Activated CD8-positive, alpha-beta memory T cell treated with anti-CD3 and anti-CD28 coated beads for 36 hours (primary cell): ENCODE measurements at regions not wholly inside any gene's neighbourhood (a gene's known extent, or its start where the extent isn't known, plus 50 kb on each side); places are given as distances from the start of the nearest gene placed in this dataset.
"Not testable (repeated sequence)": the region's sequence is repeated elsewhere in the genome, so short reads cannot be mapped to it uniquely, and the experiment has no call there.

Experiments
- CTCF ChIA-PET: fragments of 350-600 bp; sonication (Branson Sonifier 250); formaldehyde crosslinking; loops from one replicate; lab custom pipeline; 2021; ENCODE audit warnings: antibody characterized with exemption; lab: Charles Lee
- POLR2A ChIA-PET: fragments of 350-600 bp; sonication (Branson Sonifier 250); formaldehyde crosslinking; loops from one replicate; lab custom pipeline; 2021; ENCODE audit warnings: antibody characterized with exemption; lab: Charles Lee

DNA sequence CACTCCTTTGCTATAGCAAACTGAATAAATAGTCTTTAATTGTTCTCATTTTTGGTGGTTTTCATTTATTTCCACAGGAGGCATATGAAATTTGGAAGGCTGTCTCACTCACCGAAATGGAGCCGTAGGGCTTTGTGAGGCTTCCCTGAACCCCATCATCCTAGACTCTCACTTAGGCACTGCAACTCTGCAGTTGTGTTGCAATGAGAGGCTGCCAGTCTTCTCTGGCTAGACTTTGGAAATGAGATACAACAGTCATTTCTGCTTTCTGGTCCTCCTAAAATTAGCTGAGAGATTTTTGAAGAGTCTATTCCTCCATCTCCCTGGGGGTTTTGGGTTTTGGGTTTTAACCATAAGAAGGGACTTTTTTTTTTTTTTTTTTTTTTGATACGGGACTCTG is 146.5 kb downstream of the SH3BGRL start:
- ChIA-PET POLR2A (no interaction called here), CTCF (interaction anchor here (0.6 kb wide), 1 partner anchor 134 kb away, joined by 3 read pairs; no protein-coding TSS in a partner anchor)

DNA sequence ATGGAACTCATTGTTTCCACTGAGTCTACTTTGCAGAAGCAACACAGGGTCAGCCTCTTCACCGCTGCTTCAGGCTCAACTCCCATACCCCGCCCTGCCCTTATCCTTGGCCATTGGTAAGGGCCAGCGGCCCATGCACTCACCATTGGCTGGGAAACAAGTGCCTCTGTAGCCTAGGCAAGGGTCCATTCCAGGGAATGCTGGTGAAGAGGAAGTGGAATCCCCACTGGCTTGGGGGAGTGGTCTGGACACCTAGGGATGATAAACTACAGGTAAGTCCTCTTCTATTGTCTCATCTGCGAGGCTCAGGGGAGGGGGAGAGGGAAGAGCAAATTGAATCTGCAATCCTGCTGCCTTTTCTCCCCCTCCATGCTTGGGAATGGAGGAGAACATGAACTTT is 153.1 kb downstream of the SH3BGRL start:
- POLR2A ChIA-PET: no interaction called here
- CTCF ChIA-PET: no interaction called here

DNA sequence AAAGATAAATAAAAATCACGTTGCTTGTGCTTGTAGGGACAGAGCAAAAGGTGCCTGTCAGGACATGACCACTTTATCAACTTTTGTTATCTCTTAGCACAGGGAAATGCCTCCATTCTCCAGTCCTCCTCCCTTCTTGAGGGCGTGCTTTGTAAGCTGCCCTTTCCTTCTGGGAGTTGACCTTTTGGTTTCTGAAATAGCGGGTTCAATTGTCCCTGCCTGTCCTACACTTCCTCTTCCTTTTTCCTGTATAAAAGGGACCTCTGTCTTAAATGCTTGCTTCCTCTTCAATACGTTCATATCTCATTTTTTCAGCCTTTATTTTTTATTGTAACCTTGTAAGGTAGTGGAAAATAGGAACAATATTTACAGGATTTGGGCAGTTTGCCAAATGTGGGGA is 153.5 kb downstream of the SH3BGRL start:
- POLR2A ChIA-PET: no interaction called here
- CTCF ChIA-PET: no interaction called here

DNA sequence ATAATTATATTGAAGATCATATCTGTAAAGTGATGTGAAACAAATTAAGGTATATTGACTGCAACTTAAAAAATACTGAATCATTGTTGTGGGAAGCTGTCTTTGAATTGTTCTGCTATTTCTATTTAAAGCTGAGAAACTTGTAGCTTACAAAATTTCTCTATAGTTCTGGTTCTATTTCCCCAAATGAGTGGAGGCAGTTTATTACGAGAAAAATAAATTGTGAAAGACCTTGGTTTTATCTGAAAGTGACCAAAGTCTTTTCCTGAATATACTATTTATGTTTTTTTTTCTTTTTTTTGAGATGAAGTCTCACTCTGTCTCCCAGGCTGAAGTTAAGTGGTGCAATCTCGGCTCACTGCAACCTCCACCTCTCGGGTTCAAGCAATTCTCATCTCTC is 165.4 kb downstream of the SH3BGRL start:
- POLR2A ChIA-PET: no interaction called here
- CTCF ChIA-PET: no interaction called here

DNA sequence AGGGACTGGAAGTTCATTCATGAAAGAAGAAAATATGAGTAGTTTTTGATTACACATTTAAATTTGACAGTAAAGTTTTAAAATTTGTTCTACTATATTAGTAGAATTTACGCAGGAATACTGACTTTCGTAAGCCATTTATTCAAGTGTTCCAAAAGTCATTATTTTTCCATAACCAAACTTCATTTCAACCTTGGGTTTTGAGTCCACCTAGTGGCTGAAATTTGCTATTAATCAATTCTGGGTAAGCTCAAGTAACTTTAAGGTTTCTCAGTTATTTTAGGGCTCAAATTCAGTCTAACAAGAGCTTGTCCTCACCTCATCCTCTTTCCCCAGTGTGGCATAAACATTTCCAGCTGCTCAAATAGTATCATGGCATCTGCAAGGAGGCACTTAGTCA is 175.4 kb downstream of the SH3BGRL start:
- ChIA-PET CTCF (no interaction called here), POLR2A (no interaction called here)

DNA sequence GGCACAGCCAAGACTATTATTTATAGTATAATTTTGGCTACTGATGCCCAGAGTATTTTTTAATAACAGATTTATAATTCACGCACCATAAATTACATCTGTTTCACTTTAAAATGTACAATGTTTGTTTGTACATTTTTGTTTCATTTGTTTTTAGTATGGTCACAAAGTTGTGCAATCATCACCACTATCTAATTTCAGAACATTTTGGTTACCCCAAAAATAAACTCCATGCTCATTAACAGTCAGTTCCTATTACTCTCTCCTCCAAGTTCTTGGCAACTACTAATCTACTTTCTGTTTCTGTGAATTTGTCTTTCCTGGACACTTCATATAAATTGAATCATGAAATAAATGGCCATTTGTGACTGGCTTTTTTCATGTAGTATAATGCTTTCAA is 176.7 kb downstream of the SH3BGRL start:
- ChIA-PET CTCF (no interaction called here), POLR2A (no interaction called here)

DNA sequence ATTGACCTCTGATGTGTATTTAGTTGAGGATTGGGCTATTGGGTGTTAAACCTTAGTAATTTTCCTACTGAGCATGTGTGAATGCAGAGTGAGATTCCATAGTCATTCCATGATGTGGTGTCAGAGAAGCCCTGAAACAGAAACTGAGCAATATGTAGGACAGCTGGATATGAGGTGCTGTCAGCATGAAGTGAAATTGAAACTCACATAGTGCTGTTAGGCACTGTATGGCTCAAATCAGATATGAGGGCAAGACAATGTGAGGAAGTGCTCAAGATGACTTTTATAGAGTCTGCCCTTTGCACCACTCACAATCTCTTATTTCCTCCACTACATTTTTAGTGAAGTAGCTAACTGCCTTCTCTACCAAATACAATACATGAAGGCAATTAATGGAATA is 188.3 kb downstream of the SH3BGRL start:
- POLR2A ChIA-PET: no interaction called here
- CTCF ChIA-PET: no interaction called here

DNA sequence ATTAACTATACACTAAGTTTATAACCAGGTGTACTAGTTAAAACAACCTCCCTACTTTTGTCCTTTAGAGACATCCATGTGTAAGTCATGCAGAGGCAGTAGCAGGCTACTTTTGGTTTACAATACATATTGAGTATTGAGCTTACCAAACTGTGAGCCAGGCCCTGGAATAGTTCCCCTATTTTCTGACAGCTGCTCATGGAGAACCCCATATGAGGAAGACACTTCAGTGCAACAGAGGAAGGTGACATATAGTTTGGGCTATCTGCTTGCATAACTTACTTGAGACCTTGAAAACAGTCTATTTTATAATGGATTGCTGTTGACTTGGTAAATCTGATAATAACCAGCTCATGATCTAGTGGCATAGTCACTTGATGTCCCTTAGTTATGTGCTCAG is 190.5 kb downstream of the SH3BGRL start:
- POLR2A ChIA-PET: no interaction called here

DNA sequence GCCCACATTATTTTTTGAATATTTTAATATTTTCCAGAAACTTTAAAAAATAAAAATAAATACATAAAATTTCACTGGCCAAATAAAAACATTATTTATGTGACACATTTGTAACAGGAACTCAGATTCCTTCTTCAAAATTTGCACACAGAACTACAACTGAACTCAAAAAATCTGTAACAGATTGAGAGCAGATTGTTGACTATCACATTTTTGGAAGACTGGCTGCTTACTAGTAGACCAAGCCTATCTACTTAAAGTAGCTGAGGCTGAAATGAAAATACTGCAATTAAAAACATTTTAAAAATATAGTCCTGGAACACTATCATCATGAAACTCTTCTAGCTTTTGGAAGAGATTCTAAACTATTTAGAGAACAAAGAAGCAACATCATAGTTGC is 203.9 kb downstream of the SH3BGRL start:
- ChIA-PET POLR2A (no interaction called here), CTCF (no interaction called here)

More for the DNA sequence above, 190.5 kb downstream of the SH3BGRL start:
- CTCF ChIA-PET: no interaction called here

DNA sequence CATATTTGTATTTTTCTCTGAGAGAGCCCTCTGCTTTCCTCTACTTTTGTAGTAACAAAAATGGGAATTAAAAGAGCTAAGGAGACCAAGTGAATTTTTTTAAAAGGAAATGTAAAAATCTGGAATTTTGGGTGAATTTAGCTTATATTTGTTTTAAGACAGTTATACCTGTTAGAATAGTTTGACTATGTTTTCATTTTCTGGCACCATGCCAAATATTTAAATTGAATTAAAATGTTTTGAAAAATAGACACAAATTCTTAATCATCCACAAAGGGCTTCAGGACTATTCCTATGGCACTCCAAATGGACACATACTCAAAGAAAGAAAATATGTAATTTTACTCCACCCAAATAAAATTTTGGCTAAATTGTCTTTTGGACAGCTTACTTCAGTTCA is 209.6 kb downstream of the SH3BGRL start:
- ChIA-PET CTCF (no interaction called here), POLR2A (no interaction called here)

DNA sequence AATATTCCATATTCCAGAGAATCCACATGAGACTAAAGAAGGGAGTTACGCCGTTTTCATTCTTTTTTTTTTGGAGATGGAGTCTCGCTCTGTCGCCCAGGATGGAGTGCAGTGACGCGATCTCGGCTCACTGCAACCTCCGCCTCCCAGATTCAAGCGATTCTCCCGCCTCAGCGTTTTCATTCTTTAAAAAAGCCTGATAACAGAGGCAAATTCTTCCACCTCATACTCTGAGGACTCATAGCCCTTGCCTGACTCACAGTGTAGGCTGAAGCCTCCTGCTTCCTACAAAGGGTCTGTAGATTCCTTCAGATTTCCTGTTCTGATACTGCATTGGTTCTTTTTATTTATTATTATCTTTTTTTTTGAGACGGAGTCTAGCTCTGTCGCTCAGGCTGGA is 210.5 kb downstream of the SH3BGRL start:
- ChIA-PET CTCF (no interaction called here), POLR2A (no interaction called here)

DNA sequence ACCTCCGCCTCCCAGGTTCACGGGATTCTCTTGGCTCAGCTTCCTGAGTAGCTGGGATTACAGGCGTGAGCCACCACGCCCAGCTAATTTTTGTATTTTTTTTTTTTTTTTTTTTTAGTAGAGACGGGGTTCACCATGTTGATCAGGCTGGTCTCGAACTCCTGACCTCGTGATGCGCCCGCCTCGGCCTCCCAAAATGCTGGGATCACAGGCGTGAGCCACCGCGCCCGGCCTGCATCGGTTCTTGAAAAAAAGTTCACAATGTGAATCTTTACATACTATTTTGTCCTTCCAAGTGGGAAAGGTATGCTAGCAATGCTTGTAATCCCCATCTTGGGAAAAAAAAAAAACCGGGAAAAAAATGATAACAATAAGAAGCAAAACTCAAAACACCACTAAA is 211.0 kb downstream of the SH3BGRL start:
- POLR2A ChIA-PET, CTCF ChIA-PET: not testable (repeated sequence)

DNA sequence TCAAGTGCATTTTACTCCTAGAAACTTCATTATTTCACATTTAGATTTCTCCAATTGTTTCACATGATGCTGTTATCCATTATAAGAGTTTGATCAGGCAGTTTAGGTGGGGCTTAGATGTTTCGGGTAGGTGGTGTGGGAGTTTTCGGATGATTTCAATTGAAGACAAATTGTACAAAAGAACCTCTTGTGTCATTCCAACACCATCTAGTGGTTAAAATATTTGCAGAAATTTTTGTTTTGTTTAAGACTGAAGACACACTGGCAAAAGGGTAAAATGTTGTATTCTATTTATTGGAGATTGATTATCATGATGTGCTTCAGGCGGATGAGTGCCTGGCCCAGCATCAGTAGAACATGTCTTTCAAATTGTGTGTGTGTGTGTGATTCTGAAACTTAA is 212.7 kb downstream of the SH3BGRL start:
- POLR2A ChIA-PET: no interaction called here
- CTCF ChIA-PET: no interaction called here
